Upper lobe of right lung (tissue), 1 donor: ENCODE measurements at regions not wholly inside any gene's neighbourhood (a gene's known extent, or its start where the extent isn't known, plus 50 kb on each side); places are given as distances from the start of the nearest gene placed in this dataset.
"Not testable (repeated sequence)": the region's sequence is repeated elsewhere in the genome, so short reads cannot be mapped to it uniquely, and the experiment has no call there.

Experiments used
- ATAC-seq: fragments of 200-7000 bp; cut with Tn5 transposase; one replicate; pipeline ENCODE4 v1.9.1; 2020; ENCODE audit warnings: mild to moderate bottlenecking, moderate library complexity
- DNase-seq: peaks from one replicate; pipeline ENCODE4 v3.0.0-alpha.2; 2020
- H3K27ac ChIP-seq: fragments of 200-600 bp; one replicate; pipeline ENCODE4 v1.8.0; 2022
- H3K27me3 ChIP-seq: fragments of 200-600 bp; one replicate; pipeline ENCODE4 v1.8.0; 2022; ENCODE audit warnings: mild to moderate bottlenecking
- H3K36me3 ChIP-seq: fragments of 200-600 bp; one replicate; pipeline ENCODE4 v1.8.0; 2022
- H3K4me1 ChIP-seq: fragments of 200-600 bp; one replicate; pipeline ENCODE4 v1.8.0; 2022
- H3K4me3 ChIP-seq: fragments of 200-600 bp; one replicate; pipeline ENCODE4 v1.8.0; 2022; ENCODE audit warnings: mild to moderate bottlenecking
- H3K9me3 ChIP-seq: fragments of 200-600 bp; one replicate; pipeline ENCODE4 v1.8.0; 2022
- CTCF ChIP-seq: fragments of 200-600 bp; IDR thresholded peaks from one replicate; pipeline ENCODE4 v1.8.0; 2022; ENCODE audit warnings: antibody characterized with exemption
- intact Hi-C: fragments of 100-400 bp; cut with DNase I; formaldehyde crosslinking; loops from one replicate; pipeline ENCODE4 v1.11.0; 2022
- donor health status: DM: no; HTN: yes; CAD: no; lungs with severe emphysema.

GRCh38 chr7:68180761-68181160 lies 1184.1 kb downstream of the TYW1 start:
- no peaks in the 10 kb centered on the region for H3K9me3 ChIP-seq
- no peak overlapping the region for H3K4me3 ChIP-seq
- no peak overlapping the region for H3K27ac ChIP-seq
- TF ChIP-seq CTCF = no peak
- no peak for ATAC-seq
- DNase-seq = no peak
- no peaks in the 10 kb centered on the region for H3K4me1 ChIP-seq
- intact Hi-C loops = no loop called here
- no peaks in the 10 kb centered on the region for H3K36me3 ChIP-seq
- H3K27me3 ChIP-seq = no peaks in the 10 kb centered on the region

GRCh38 chr7:68183176-68183575 lies 1186.5 kb downstream of the TYW1 start:
- H3K4me3 ChIP-seq = no peak overlapping the region
- no peaks in the 10 kb centered on the region for H3K4me1 ChIP-seq
- TF ChIP-seq CTCF = no peak
- DNase-seq (no peak), ATAC-seq (no peak)
- intact Hi-C loops = no loop called here
- H3K36me3 ChIP-seq = no peaks in the 10 kb centered on the region
- H3K9me3 ChIP-seq = no peaks in the 10 kb centered on the region
- H3K27ac ChIP-seq = no peak overlapping the region
- no peaks in the 10 kb centered on the region for H3K27me3 ChIP-seq

GRCh38 chr7:68185631-68186456 lies 1189.2 kb downstream of the TYW1 start:
- H3K9me3 ChIP-seq = no peaks in the 10 kb centered on the region
- H3K4me1 ChIP-seq = no peaks in the 10 kb centered on the region
- no peaks in the 10 kb centered on the region for H3K36me3 ChIP-seq
- no peak for ATAC-seq
- H3K27ac ChIP-seq = no peak overlapping the region
- no peaks in the 10 kb centered on the region for H3K27me3 ChIP-seq
- no peak for TF ChIP-seq CTCF
- no peak for DNase-seq
- no peak overlapping the region for H3K4me3 ChIP-seq
- intact Hi-C loops = no loop called here

GRCh38 chr7:68187532-68187931 lies 1190.9 kb downstream of the TYW1 start:
- Histone ChIP-seq H3K9me3 (no peaks in the 10 kb centered on the region), H3K4me3 (no peak overlapping the region), H3K27me3 (no peaks in the 10 kb centered on the region), H3K36me3 (no peaks in the 10 kb centered on the region), H3K27ac (no peak overlapping the region), H3K4me1 (no peaks in the 10 kb centered on the region)
- no peak for DNase-seq
- ATAC-seq = no peak
- no peak for TF ChIP-seq CTCF
- intact Hi-C loops = no loop called here

- no peak for TF ChIP-seq CTCF
- Histone ChIP-seq H3K4me3 (no peak overlapping the region), H3K27ac (no peak overlapping the region), H3K27me3 (no peaks in the 10 kb centered on the region), H3K9me3 (no peaks in the 10 kb centered on the region), H3K4me1 (no peaks in the 10 kb centered on the region), H3K36me3 (no peaks in the 10 kb centered on the region)
- intact Hi-C loops = no loop called here
- ATAC-seq = no peak
- DNase-seq = no peak
Observed at GRCh38 chr7:68192941-68193340, 1196.3 kb downstream of the TYW1 start.

- DNase-seq, intact Hi-C loops: not testable (repeated sequence)
Observed at GRCh38 chr7:68195642-68196041, 1199.0 kb downstream of the TYW1 start.

More at GRCh38 chr7:68195642-68196041, 1199.0 kb downstream of the TYW1 start:
- ATAC-seq, H3K27me3 ChIP-seq, H3K4me1 ChIP-seq, H3K36me3 ChIP-seq, H3K4me3 ChIP-seq, H3K27ac ChIP-seq, H3K9me3 ChIP-seq: not testable (repeated sequence)
